HG03571 (cell line): ENCODE measurements at regions not wholly inside any gene's neighbourhood (a gene's known extent, or its start where the extent isn't known, plus 50 kb on each side); places are given as distances from the start of the nearest gene placed in this dataset.
"Not testable (repeated sequence)": the region's sequence is repeated elsewhere in the genome, so short reads cannot be mapped to it uniquely, and the experiment has no call there.

Experiments used
- ATAC-seq: cut with Tn5 transposase; IDR thresholded peaks from one replicate; pipeline ENCODE4 v1.9.1; 2021; ENCODE audit not compliant: unreplicated experiment

DNA sequence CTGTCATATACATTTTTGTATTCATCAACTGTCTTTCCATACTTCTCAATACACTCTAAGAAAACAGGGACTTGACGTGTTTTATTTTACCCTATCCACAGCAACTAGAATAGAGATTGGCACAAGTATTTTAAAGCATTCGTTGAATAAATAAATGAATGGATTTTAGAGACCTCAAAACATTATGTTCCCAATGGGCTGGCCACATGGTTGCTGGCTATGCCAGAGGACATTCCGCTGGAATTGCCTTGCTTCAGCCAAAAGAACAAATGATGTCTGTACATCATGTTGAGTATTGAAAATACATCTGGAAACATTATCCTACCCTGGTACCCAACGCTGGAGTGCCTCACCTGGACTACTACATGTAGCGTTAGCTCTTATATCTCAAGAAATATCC is 132.8 kb upstream of the RAP1B start:
- no peak for ATAC-seq

GRCh38 chr12:68478516-68479260 is 132.0 kb upstream of the RAP1B start:
- no peak for ATAC-seq

- no peak for ATAC-seq
These were observed 131.3 kb upstream of the RAP1B start for GRCh38 chr12:68479261-68479895.

DNA sequence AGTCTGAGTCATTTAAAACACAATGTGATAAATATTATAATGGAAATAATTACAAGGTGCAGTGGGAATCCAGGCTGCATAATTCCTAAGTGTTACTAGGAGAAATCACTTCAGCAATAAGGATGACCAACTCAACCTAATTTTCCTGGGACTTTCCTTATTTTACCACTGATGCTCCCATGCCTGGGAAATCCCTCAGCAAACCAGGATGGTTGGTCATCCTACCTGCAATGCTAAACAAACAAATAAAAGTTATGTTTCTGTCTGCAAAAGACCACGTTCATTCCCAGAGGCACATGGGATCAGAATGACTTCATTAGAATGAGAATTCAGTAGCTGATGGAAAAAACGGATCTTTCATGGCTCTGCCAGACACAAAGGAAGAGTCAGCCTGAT is 130.8 kb upstream of the RAP1B start:
- ATAC-seq: no peak

- ATAC-seq: no peak
These were observed 130.2 kb upstream of the RAP1B start for GRCh38 chr12:68480526-68480925.

GRCh38 chr12:68481181-68481941 is 129.3 kb upstream of the RAP1B start:
- peak; percentile 46 for ATAC-seq

DNA sequence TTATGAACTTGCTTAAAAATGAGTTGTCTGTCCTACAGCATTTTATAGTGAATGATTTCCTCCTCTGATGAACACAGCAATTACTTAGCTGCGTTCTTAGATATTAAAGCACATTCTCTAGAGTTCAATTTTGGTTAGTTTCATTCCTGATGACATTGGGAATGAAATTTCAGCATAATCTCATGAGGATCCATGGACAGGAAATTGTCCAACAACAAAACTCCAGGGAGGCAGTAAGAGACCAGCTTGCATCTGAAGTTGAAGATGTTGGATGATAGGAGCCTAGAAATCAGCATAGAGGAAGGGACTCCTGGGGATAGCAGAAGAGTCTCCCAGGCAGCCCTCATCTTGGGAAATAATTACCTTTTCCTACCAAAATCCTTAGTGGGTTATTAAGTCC is 128.7 kb upstream of the RAP1B start:
- no peak for ATAC-seq

GRCh38 chr12:68482660-68483059 is 128.0 kb upstream of the RAP1B start:
- ATAC-seq: peak; percentile 65

DNA sequence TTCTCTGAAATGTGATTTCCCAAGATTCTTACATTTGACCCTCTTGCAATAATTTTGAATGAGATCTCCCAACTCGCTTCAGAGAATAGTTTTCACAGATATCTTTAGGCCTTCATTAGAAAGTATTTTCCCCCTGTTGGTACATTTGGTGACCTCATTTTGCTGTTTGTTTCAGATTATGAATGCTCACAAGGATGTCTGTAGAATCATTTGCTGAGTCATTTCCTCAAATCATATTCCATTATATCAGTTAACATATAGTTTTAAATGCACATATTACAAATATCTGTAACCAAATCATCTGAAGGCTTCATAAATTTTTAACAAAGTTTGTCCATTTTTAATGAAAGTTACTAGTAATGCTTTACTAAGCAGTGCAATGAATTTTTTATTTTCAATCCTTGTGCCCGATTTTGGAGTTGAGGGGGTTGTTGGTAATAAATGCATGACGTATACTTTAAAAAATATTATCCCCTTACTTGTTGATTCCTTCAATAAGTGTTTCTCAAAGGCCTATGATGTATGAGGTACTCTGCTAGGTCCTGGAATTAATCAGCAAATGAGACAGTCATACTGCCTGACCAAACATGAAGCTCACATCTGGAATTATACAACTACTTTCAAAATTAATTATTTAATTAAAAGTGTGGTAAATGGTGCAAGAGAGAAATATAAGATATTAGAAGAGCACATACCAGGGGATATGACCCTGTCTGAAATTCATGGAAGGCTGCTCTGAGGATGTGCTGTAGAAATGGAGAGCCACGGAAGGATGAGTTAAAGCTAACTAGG is 126.9 kb upstream of the RAP1B start:
- no peak for ATAC-seq

DNA sequence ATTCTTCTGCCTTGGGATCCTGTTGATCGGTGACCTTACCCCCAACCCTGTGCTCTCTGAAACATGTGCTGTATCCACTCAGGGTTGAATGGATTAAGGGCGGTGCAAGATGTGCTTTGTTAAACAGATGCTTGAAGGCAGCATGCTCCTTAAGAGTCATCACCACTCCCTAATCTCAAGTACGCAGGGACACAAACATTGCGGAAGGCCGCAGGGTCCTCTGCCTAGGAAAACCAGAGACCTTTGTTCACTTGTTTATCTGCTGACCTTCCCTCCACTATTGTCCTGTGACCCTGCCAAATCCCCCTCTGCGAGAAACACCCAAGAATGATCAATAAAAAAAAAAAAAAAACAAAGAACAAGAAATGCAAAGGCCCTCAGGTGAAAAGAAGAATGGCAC is 126.1 kb upstream of the RAP1B start:
- not testable (repeated sequence) for ATAC-seq

DNA sequence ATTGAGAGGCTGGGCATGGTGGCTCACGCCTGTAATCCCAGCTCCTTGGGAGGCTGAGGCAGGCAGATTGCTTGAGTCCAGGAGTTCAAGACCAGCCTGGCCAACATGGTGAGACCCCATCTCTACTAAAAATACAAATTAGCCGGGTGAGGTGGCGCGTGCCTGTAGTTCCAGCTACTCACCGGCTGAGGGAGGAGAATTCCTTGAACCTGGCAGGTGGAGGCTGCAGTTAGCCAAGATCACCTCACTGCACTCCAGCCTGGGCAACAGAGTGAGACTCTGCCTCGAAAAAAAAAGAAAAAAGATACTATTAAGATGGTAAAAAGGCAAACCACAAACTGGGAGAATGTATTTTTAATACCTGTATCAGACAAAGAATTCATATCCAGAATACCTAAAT is 124.2 kb upstream of the RAP1B start:
- not testable (repeated sequence) for ATAC-seq

GRCh38 chr12:68487721-68488309 is 122.9 kb upstream of the RAP1B start:
- no peak for ATAC-seq

GRCh38 chr12:68489273-68489672 is 121.4 kb upstream of the RAP1B start:
- ATAC-seq: no peak

GRCh38 chr12:68490476-68490875 is 120.2 kb upstream of the RAP1B start:
- no peak for ATAC-seq

DNA sequence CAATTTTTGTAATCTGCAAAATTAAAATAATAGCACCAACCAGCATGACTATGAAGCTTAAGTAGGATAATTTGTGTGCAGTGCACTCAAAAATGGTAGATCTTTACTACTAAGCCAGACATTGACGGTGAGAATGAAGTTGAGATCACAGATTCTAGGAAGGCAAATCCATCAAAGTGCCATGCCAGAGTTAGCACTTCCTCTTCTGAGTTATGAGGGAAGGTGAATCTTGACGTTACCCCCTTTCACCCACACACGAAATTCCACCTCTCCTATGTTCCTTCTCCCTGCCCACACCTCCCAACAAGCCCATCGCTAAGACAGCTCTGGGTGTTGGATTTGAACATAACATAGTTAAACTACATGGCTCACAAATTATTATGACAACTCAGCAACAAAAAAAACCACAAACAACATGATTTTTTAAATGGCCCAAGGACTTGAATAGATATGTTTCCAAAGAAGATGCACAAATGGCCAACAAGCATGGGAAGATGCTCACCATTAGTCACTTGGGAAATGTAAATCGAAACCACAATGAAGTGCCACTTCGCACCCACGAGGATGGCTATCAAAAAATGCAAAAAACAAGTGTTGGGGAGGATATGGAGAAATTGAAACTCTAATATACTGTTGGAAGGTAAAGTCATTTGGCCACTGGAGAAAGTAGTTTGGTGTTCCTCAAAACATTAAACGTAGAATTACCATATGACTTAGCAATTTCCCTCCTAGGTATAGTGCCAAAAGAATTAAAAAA is 119.3 kb upstream of the RAP1B start:
- ATAC-seq: no peak

DNA sequence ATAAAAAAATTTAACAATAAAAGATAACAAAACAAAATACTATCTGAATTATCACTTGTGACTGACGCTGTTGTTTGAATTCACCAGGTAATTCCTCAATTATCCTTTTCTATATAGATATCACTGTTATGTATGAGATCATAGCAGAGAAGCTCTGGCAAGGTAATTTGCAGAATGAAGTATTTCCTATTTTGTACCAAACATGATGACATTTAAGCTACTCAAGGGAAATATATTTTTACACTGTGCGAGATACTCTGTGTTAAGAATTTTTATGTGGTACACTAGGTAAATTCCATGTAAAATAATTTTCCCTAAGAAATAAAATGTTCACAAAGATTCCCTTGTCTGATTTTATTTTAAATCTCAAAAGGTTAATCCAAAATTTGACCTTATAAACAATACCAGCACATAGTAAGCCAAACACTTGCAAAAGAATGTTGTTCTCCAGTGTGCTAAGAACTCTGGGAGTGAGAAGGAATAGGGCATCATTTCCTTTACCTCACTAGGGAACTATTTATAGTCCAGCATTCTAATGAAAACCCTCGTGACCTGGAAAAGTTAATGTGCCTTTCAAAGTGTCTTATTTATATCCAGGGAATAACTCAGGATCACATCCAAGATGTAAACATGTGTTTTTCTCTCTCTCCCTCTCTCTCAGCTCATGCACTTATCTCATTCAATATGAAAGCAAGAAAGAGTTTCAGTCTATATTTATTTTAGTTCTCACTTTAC is 115.2 kb upstream of the RAP1B start:
- no peak for ATAC-seq

DNA sequence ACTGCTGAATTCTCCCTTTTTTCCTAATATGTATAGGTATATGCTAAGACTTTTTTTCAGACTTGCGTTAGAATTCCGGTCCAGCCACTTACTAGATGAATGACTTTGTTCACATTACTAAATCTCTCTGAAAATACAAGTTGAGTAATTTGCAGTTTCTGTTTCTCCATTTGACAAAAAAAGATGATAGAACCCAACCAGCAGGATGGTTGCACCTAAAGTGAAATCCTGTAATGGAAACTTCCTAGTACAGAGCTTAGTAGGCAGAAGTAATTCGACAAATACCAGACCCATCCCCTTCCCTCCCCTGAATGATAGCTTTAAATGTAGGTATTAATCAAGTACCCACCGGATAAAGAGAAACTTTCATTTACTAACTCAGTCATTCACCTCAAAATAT is 113.6 kb upstream of the RAP1B start:
- ATAC-seq: no peak

DNA sequence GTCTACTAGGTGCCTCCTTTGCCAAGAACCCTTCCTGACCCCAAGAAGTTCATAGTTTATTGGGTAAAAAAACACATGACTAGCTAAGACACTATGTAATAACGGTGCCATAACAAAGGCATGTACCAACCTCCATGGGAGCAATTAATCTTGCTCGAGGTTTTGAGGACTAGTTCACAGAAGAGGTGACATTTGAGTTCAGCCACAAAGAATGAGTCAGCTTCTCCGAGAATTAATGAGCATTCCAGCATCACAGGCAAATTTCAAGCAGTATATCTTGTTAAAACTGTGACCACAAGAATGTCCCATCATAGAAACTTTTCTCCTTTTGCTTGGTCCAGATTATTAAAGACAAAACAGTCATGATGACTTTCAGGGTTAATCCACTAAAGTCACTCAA is 113.0 kb upstream of the RAP1B start:
- ATAC-seq: no peak

DNA sequence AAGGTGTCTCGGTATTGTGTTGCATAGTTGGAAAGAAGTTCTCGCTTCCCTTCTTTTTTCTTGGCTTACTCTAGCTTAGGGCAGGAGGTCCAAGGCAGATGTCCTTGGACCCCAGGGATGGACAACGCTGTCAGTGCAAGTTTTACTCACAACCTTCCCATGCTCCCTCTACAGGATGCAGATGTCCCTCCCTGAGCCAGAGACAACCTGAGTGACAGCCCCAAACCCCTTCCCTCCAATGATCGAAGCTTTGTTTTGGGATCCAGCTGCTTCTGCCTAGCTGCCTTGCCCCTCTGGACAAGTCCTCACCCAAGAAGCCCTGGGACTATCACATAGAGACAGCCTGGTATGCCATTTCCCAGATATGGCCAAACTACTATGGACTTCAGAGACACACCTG is 112.0 kb upstream of the RAP1B start:
- ATAC-seq: no peak

- no peak for ATAC-seq
These were observed 111.1 kb upstream of the RAP1B start for GRCh38 chr12:68499616-68500015.
